Stimulated activated CD4-positive, alpha-beta T cell treated with anti-CD3 and anti-CD28 coated beads, Interleukin-15, amount 100 ng/mL, for 24 hours (primary cell): ENCODE measurements at regions not wholly inside any gene's neighbourhood (a gene's known extent, or its start where the extent isn't known, plus 50 kb on each side); places are given as distances from the start of the nearest gene placed in this dataset.
"Not testable (repeated sequence)": the region's sequence is repeated elsewhere in the genome, so short reads cannot be mapped to it uniquely, and the experiment has no call there.

Experiments
- DNase-seq: peaks from one replicate; pipeline ENCODE4 v3.0.0-alpha.2; 2020

- DNase-seq = no peak
Observed at GRCh38 chr15:62416526-62416925, 251.4 kb upstream of the C2CD4B start.

DNA sequence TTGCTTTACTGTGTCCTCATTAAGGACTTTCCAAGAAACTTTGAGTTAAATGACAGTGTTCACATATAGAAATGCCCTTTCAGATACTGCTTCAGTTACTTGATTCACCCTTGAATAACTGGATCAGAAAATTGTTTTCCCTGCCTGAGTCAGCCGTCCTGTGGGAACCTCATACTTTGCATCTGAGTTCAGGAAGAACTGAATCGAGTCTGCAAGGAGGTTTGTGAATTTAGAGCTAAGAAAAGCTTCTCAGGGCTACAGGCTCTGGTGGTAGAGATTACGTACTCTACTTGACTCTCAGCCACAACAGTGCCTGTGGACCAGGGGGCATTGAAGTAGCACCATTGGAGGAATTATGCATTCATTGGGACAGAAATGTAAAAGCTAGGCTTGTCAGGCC lies 252.4 kb upstream of the C2CD4B start:
- no peak for DNase-seq

- not testable (repeated sequence) for DNase-seq
Observed at GRCh38 chr15:62418496-62418895, 253.4 kb upstream of the C2CD4B start.

GRCh38 chr15:62419192-62419591 lies 254.1 kb upstream of the C2CD4B start:
- DNase-seq = no peak

GRCh38 chr15:62420371-62420770 lies 255.3 kb upstream of the C2CD4B start:
- DNase-seq = not testable (repeated sequence)

GRCh38 chr15:62421289-62421688 lies 256.2 kb upstream of the C2CD4B start:
- DNase-seq = no peak

DNA sequence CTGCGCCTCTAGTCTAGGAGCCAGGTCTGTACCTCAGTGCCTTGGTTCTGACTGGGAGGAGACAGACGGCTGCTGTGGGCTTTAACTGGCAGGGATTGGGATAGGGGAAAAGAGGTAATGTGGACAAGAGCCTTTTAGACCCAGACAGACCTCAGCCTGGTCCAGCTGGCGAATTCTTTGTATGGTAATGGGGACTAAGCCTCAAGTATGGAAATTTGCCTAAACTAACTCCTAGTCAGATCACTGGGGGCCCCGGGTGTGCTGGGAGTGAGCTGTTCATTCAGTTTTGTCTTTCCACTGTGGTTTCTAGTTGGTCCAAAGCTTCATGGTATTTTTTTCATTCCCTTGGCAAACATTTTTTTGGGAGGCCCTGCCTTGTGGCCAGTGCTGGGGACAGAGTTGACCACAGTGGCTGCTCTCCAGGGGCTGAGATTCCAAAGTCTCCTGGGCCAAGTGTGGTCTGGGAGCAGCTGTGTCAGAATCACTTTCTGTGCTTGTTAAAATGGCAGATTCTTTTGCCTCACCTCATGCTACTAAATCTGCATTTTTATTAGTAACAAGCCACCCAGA lies 261.4 kb upstream of the C2CD4B start:
- DNase-seq = no peak

DNA sequence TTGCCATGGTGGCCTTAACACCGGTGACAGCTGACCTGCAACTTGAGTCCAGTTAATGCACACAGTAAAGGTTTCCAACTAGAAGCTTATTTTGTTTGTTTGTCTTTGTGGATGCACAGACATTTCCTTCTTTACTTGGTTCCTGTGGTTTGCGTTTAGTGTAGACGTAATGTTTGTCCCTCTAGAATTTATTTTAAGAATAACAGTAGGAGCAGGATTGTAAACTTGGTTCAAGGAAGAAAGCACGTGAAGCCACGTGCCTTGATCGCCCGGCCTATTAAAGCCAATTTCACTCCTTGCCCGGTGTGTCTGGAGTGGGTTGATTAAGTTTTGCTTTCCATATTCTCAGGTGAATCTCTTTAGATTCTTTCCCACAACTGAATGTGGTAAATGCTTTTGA lies 263.2 kb upstream of the C2CD4B start:
- no peak for DNase-seq

DNA sequence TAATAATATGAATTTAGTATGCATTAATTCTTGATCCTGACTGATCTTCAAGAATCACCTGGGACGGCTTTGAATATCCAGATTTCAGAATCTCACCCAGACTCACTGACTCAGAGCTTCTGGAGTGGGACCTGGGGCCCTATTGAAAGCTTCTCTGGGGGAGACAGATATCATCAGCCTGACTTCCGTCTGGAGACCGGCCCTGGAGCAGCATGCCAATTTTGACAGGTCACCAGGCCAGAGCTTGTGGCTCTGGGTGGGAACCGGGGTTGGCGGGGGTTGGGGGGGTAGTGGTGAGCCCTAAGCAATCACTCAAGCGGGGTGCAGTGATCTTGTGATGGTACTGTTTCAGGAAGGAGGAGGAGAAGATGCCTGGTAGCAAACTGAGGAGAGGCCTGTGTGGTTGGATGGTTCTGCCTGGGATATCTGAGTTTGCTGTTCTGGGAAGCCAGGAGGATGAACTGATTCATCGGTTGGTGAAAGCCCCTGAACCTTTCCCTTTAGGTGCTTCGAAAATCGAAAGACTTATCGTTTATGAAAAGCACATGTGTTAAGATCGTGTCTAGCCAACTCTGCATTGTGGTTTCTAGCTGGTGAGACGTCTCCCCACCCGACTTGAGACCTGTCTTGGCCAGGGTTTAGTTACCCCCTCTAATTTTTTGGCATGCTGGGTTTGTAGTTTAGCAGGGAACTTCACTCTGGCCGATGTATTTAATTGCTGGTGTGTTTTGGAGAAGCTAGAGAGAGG lies 263.9 kb upstream of the C2CD4B start:
- DNase-seq = no peak

DNA sequence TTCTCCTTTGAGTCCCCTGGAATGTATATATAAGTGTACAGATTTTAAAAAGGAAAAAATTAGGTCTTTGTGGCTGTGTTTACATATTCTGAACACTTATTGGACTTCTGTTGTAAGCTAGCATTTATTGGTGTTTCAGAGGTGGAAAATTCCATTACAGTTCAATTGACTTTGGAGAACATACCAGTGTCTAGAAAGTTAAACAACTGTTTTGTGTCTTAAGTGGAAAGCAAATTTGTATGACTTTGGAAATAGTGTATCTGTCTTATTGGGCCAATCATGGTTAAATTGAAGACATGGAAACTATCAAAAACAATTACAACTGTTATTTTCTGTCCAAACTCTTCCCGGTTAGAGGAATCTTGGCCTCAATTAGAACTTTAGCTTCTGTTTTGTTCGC lies 265.0 kb upstream of the C2CD4B start:
- no peak for DNase-seq

DNA sequence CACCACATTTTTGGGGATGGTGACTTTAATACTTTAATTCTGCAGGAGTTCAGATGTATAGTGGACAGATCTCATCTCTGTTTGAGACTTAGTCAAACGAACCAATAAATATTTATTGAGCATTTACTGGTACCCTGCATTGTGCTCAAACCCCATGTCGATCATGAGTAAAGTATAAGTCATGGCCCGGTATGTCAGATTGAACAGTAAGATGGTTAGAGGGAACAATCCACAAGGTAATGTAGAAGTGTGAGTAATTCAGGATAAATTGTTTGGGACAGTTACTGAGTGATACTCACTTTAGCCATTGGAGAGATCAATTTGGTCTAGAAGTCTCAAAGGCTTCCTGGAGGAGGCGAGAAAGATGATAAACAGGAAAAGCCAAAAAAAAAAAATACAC lies 265.5 kb upstream of the C2CD4B start:
- DNase-seq = no peak

GRCh38 chr15:62431008-62431797 lies 266.1 kb upstream of the C2CD4B start:
- DNase-seq = no peak

GRCh38 chr15:62431817-62432216 lies 266.7 kb upstream of the C2CD4B start:
- DNase-seq = no peak

DNA sequence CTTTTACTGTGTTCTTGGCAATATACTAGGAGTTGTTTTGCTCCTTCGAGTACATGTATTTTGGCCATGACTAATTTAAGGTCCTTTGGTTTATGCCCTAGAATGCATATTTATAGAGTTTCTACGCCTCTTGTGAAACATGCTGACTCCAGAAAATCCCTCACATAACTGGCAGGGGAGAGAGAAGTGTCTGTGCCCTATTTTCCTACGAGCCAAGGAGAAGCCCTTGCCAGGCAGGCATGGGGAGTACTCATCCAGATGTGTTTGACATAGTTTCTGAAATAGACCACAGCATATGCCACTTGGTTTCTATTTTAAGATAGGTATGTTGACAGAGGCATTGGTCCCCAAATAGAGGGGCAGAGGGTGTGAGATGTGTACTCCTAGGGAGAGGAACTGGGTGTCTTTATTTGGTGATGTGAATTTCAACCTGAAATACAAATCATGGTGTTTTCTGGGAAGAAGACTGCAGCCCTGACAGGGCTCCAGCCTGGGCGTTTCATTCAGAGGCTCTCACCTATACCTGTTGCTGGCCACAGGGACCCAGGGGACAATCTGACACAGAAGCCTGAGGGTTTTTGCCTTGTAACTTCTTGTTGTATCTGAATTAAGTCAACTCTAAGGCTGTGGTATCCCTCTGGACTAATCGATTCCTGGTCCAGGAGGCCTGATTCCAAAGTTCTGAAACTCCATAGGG lies 267.8 kb upstream of the C2CD4B start:
- DNase-seq = no peak

- DNase-seq = no peak
Observed at GRCh38 chr15:62436235-62436634, 271.1 kb upstream of the C2CD4B start.

DNA sequence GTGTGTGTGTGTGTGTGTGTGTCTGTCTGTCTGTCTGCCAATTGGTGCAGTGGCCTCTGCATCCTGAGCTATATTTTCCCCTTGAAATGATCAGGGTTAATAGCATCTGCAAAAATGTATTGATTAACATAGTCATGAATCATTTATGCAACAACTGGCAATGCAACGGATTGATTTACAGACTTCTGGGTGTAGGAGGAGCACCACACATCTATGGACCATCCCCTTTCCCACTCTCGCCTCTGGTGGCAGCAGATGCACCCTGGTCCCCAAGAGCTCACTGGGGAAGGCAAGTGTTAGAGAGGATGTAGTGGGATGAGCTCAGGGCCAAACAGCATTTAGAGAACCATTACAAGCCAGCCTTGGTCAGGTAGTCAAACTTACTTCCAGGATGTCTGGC lies 272.7 kb upstream of the C2CD4B start:
- DNase-seq = no peak

DNA sequence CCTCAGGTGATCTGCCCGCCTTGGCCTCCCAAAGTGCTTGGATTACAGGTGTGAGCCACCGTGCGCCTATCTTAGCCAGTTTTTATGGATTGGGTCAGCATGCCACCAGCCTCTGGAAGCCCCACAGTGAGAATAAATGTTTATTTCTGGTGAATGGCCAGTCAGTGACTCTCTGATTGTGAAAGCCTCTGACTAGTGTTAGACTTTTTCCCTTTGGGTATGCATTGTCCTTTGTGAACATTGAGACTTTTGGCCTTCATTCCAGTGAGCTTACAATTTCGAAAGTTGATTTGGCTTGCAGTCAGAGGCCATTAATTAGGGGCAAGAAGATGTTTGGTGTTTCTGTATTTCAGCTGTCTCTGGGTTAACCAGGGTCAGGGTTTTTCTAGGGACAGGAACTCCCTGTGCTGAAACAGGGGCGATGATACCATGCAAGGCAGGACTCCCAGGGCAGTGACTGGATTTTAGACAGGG lies 274.5 kb upstream of the C2CD4B start:
- no peak for DNase-seq

DNA sequence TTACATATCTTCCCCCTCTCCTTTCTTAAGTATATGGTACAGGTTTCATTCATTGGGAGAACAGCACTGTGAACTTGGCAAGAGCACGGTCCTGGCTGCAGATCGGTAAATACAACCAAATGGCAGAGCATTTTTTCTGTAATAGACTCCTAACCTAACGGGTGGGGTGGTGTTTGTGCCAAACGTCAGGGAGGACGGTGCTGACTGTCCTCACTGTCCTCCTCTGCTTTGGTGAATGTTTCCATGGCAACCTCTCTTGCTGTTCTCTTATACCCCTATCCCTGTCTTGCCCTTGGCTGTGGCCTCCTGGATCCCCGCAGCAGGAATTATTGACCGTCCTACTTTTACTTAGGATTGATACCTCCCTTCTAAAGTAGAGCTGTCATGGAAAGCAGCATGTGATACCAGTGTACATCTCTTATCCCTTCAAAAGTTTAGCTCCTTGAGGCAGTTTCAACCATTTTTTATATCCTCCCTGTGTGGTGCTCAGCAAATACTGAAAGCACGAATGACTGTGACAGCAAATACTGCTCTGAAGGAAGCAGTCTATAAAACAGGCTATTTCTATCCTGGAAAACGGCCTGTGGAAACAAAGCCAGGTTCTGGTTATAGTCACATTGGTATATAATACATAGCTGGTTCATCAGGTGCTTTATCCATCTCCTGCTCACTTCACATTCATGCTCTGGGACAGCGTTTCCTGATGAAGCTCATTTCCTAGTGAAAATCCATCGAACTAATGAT lies 275.4 kb upstream of the C2CD4B start:
- DNase-seq = no peak

DNA sequence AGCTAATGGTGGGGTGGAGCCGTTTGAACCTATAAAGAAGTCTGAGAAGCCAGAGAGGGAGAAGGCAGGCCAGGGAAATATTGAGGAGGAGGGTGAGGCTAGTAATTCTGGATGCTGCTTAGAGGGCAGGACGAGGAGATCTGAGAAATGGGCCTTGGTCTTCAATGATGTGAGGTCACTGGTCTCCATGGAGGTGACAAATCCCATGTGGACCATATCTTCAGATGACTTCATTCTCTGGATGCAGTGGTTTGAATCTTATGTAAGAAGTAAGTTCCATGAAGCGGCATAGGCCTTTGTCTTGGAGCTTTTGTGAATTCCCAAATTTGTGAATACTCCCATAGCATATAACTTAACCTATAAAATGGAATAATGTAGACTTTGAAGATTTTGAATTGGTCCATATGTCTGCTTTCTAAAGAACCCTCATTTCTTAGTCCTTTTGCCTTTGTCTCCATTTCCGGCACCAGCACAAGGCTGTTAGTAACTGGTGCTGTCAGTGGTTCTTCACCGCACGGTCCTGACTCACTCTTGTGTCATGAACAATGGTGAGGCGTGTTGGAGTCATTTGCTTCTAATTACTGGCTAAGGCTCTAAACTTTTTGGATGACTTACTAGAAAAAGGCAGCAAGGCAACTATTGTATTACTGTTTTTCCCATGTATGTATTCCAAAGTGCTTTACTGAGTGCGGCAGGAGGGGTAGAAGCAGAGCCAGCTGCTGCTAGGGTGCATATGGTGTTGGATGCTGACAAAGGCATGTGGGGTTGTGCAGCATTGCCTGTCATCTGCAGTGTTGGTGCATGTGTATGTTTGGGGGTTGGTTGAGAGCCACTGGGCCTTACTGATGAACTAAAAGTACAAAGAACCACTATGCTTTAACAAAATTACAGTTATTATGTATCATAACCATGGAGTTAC lies 279.3 kb upstream of the C2CD4B start:
- DNase-seq = peak; percentile 9

GRCh38 chr15:62445244-62445643 lies 280.2 kb upstream of the C2CD4B start:
- no peak for DNase-seq

GRCh38 chr15:62446984-62447383 lies 281.9 kb upstream of the C2CD4B start:
- no peak for DNase-seq
